Activated CD4-positive, alpha-beta T cell treated with anti-CD3 and anti-CD28 coated beads for 36 hours (primary cell): ENCODE measurements at regions not wholly inside any gene's neighbourhood (a gene's known extent, or its start where the extent isn't known, plus 50 kb on each side); places are given as distances from the start of the nearest gene placed in this dataset.
"Not testable (repeated sequence)": the region's sequence is repeated elsewhere in the genome, so short reads cannot be mapped to it uniquely, and the experiment has no call there.

Experiments
- ATAC-seq: fragments of 200-7000 bp; cut with Tn5 transposase; one replicate; pipeline ENCODE4 v1.10.0; 2021; ENCODE audit warnings: mild to moderate bottlenecking, moderate library complexity
- CTCF ChIA-PET: fragments of 350-600 bp; sonication (Branson Sonifier 250); formaldehyde crosslinking; loops from one replicate; lab custom pipeline; 2021; ENCODE audit warnings: antibody characterized with exemption; lab: Charles Lee
- POLR2A ChIA-PET: fragments of 350-600 bp; sonication (Branson Sonifier 250); formaldehyde crosslinking; loops from one replicate; lab custom pipeline; 2021; ENCODE audit warnings: antibody characterized with exemption, inconsistent platforms; lab: Charles Lee
- DNase-seq: peaks from one replicate; pipeline ENCODE4 v3.0.0-alpha.2; 2020
- H3K27ac Mint-ChIP-seq: one replicate; pipeline ENCODE4 v1.8.0; 2021; ENCODE audit warnings: mixed read lengths
- H3K27me3 Mint-ChIP-seq: one replicate; pipeline ENCODE4 v1.8.0; 2021; ENCODE audit warnings: mixed read lengths
- H3K36me3 Mint-ChIP-seq: one replicate; pipeline ENCODE4 v1.8.0; 2021; ENCODE audit warnings: low read depth, mixed read lengths
- H3K4me1 Mint-ChIP-seq: one replicate; pipeline ENCODE4 v1.8.0; 2021; ENCODE audit warnings: mixed read lengths
- H3K4me3 Mint-ChIP-seq: one replicate; pipeline ENCODE4 v1.8.0; 2021; ENCODE audit warnings: mild to moderate bottlenecking, moderate library complexity, mixed read lengths
- H3K9me3 Mint-ChIP-seq: one replicate; pipeline ENCODE4 v1.8.0; 2021; ENCODE audit warnings: low read depth, mixed read lengths
- intact Hi-C, 2 experiments: fragments of 100-400 bp; cut with DNase I in 1 of 2; cut with micrococcal nuclease in 1 of 2; formaldehyde crosslinking; loops; one replicate each; pipeline versions ENCODE4 v1.14.2 to v1.15.1; 2022 to 2024; cut with DNase I, micrococcal nuclease

DNA sequence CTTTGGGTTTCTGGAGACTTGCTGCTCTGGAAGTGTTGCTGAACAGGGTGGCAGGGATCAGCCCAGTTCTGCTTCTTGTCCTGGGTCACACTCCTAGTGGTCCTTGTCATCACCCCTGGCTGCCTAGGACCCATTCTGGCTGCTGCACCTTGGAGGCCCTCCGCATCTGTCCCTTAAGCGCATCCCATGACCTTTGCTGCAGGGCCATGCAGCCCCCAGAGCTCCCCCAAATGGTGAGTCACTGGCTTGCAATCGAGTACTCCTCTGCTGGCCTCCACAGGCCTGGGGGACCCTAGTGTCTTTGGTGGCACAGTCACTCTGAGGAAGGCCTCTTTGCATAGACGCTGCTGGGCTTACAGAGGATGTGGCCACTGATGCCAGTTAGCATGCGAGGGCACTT is 188.5 kb downstream of the ASB1 start:
- CTCF ChIA-PET = no interaction called here
- Mint-ChIP-seq H3K4me3 (no peak overlapping the region), H3K36me3 (no peaks in the 10 kb centered on the region), H3K27me3 (peaks cover 14% of the 10 kb centered on the region), H3K9me3 (peaks cover 5% of the 10 kb centered on the region), H3K4me1 (no peaks in the 10 kb centered on the region), H3K27ac (no peak overlapping the region)
- POLR2A ChIA-PET = no interaction called here
- intact Hi-C loops = loop anchor here in 1 of 2 experiments (10.0 kb wide), 1 partner anchor 240 kb away; no protein-coding TSS in a partner anchor
- no peak for ATAC-seq
- DNase-seq = no peak

DNA sequence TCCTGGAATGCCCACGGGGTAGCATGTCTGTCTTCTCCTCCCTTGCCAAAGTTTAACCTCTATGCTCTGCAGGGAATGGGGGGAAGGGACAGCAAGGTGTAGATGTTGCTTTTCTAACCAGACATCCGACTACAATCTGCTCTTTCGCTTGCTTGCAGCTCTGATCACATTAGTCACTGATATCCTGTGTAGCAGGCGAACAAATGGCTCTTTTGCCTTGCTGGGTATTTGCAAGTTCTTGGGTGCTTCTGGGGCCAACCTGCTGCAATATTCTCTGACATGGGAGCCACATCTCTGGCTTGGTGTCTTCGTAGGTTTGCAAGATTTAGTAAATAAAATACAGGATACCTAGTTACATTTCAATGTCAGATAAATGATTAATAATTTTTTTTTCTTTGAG is 190.0 kb downstream of the ASB1 start:
- CTCF ChIA-PET = interaction anchor here (0.7 kb wide), 1 partner anchor 116 kb away, joined by 3 read pairs; no protein-coding TSS in a partner anchor
- Mint-ChIP-seq H3K27ac (no peak overlapping the region), H3K36me3 (no peaks in the 10 kb centered on the region), H3K27me3 (peaks cover 21% of the 10 kb centered on the region), H3K4me1 (no peaks in the 10 kb centered on the region), H3K9me3 (no peaks in the 10 kb centered on the region), H3K4me3 (no peak overlapping the region)
- POLR2A ChIA-PET = no interaction called here
- ATAC-seq (no peak), DNase-seq (no peak)
- intact Hi-C loops = loop anchor here in 1 of 2 experiments (10.0 kb wide), 1 partner anchor 242 kb away; no protein-coding TSS in a partner anchor

DNA sequence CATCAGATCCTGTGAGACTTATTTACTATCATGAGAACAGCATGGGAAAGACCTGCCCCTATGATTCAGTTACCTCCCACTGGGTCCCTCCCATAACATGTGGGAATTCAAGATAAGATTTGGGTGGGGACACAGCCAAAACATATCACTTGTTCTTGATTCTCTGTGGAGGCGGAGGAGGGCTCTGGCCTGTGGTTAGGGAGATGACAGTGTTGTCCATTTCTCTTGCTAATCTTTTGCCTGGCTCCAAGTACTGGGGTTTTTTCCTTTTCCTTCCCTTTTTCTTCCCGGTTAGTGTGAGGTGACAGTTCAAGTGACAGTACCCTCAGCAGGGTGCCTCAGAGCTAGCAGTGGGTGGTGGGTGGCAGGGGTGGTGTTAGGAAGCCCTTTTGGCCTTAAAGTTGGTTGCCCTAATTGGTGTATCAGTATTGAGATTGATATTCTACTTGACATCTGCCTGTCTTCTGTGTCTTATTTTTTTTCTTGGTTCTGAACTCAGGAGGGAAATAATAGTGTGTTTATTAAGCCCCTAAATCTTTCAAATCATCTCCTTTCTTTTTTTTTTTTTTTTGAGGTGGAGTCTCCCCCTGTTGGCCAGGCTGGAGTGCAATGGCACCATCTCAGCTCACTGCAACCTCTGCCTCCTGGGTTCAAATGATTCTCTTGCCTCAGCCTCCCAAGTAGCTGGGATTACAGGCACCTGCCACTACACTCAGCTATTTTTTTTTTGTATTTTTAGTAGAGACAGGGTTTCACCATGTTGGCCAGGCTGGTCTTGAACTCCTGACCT is 192.0 kb downstream of the ASB1 start:
- CTCF ChIA-PET = interaction anchor here (0.7 to 0.9 kb wide), 2 partner anchors 52 to 248 kb away, joined by 3 to 4 read pairs; no protein-coding TSS in a partner anchor
- DNase-seq, H3K9me3 Mint-ChIP-seq, H3K36me3 Mint-ChIP-seq, H3K27ac Mint-ChIP-seq, H3K4me1 Mint-ChIP-seq, H3K4me3 Mint-ChIP-seq, POLR2A ChIA-PET, ATAC-seq: not testable (repeated sequence)
- intact Hi-C loops = loop anchor here in 1 of 2 experiments (10.0 kb wide), 1 partner anchor 244 kb away; no protein-coding TSS in a partner anchor
- H3K27me3 Mint-ChIP-seq = peaks cover 27% of the 10 kb centered on the region

DNA sequence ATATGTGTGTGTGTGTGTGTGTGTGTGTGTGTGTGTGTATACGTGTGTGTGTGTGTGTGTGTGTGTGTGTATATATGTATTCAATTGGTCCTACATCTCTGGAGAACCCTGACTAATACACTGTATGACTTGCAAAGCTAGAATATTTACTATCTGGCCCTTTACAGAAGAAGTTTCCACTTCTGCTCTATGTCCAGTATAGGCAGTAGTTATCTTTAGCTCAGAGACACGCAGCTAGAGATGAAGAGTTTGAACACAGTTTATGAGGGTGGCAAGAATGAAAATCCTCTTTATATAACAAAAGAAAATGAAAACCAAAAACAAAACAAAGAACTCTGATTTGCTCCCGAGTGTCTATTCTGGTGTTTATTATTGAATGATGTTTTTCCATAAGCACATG is 201.2 kb downstream of the ASB1 start:
- intact Hi-C loops = no loop called here
- H3K27me3 Mint-ChIP-seq = peaks cover 7% of the 10 kb centered on the region
- ATAC-seq (no peak), DNase-seq (no peak)
- no peak overlapping the region for H3K4me3 Mint-ChIP-seq
- H3K9me3 Mint-ChIP-seq = peaks cover 3% of the 10 kb centered on the region
- no peaks in the 10 kb centered on the region for H3K4me1 Mint-ChIP-seq
- POLR2A ChIA-PET = no interaction called here
- H3K27ac Mint-ChIP-seq = no peak overlapping the region
- CTCF ChIA-PET = no interaction called here
- H3K36me3 Mint-ChIP-seq = no peaks in the 10 kb centered on the region

DNA sequence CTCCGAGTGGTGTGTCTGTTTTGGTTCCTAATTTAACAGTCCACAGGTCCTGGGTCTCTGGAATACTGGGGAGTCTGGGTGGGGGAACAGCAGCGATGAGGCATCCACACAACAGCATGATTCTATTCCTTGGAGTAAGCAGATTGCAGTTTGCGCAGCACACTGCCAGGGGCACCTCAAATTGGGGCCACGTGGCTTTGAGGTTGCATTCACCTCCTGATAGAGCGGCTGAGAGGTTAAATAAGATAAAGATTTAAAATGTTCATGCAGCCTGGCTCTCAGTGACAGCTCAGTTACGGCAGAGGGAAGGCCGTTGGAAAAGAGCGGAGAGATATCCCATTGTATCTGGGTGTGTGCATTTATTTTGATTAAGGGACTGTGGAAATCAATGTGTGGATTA is 202.3 kb downstream of the ASB1 start:
- Mint-ChIP-seq H3K27ac (no peak overlapping the region), H3K4me3 (no peak overlapping the region), H3K36me3 (no peaks in the 10 kb centered on the region), H3K4me1 (no peaks in the 10 kb centered on the region), H3K27me3 (peaks cover 7% of the 10 kb centered on the region), H3K9me3 (peaks cover 3% of the 10 kb centered on the region)
- POLR2A ChIA-PET = no interaction called here
- ATAC-seq (no peak), DNase-seq (no peak)
- CTCF ChIA-PET = no interaction called here
- intact Hi-C loops = no loop called here

DNA sequence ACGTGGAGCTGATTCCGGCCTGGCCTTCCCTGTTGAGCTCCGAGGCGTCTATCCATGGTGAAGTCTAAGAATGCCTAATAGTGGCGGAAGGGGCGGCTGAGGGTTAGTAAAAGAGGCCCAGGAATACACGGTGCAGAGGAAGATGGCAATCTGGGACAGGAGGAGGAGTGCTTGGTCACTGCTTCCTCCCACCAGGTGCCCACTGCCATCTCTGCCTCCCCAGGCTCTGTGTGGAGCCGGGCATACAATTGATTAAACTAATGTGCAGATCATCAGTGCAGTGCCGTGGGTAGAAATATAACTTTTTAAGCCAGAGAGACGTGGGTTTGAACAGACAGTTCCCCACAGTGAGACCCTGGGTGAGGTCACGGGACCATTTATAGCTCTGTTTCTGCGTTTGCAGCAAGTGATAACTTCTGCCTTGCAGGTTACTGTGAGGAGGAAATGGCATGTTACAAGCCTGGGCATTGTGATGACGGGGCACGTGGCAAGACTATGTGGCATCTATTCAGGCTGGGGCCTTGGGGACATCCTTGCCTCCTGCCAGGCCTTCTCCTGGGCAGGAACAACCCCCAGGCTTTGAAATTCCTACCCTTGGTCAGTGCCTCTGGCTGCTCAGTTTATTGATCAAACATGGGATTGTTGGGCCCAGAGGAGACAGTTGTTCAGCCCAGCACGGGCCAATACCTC is 204.9 kb downstream of the ASB1 start:
- intact Hi-C loops = no loop called here

DNA sequence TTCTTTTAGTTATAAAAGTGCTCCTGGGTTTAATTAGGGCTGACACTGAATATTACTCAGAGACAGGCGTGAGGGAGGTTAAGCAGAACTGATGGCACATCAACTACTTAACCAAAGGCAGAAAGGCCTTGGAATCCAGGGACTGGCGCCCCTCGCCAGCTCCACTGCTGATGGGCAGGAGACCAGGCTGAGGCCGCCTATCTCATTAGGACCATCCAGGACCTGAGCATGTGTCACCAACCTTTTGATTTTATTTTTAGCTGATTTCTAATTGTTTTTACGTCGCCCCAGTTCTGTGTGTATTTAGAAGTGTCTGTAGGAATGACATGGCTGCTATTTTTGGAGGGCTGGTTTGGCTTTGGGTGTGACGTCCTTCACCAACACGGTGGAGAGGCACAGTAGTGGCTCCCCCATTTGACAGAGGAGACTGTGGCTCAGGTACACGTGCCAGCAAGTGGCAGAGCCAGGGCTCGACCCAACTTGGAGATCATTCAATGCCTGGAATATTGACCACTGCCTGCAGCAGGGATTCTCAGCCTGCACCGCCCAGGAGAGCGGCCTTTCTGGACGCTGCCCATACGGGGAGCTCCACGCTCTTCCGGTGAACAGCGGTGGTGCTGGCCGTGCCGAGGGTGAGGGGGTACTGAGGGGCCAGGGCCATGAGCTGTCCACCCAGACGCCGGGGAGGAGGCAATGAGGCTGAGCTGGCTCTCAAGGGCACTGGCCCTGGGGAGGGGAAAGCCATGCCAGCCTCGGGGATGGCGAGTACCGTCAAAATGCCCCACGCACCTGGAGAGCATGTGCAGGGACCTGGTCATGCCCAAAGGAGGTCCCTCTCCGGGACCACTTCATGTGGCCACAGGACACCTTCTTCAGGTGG is 205.7 kb downstream of the ASB1 start:
- no peak overlapping the region for H3K27ac Mint-ChIP-seq
- no peaks in the 10 kb centered on the region for H3K4me1 Mint-ChIP-seq
- peaks cover 3% of the 10 kb centered on the region for H3K27me3 Mint-ChIP-seq
- no peaks in the 10 kb centered on the region for H3K36me3 Mint-ChIP-seq
- CTCF ChIA-PET = interaction anchor here (0.7 kb wide), 1 partner anchor 354 kb away, joined by 3 read pairs; no protein-coding TSS in a partner anchor
- POLR2A ChIA-PET = no interaction called here
- ATAC-seq (no peak), DNase-seq (no peak)
- H3K9me3 Mint-ChIP-seq = no peaks in the 10 kb centered on the region
- H3K4me3 Mint-ChIP-seq = no peak overlapping the region
- intact Hi-C loops = no loop called here

More for the DNA sequence above, 204.9 kb downstream of the ASB1 start:
- no peaks in the 10 kb centered on the region for H3K9me3 Mint-ChIP-seq
- DNase-seq = no peak
- H3K4me3 Mint-ChIP-seq = no peak overlapping the region
- H3K36me3 Mint-ChIP-seq = no peaks in the 10 kb centered on the region
- CTCF ChIA-PET = no interaction called here
- H3K27ac Mint-ChIP-seq = no peak overlapping the region
- H3K27me3 Mint-ChIP-seq = peaks cover 4% of the 10 kb centered on the region
- no peak for ATAC-seq
- POLR2A ChIA-PET = no interaction called here
- H3K4me1 Mint-ChIP-seq = no peaks in the 10 kb centered on the region

DNA sequence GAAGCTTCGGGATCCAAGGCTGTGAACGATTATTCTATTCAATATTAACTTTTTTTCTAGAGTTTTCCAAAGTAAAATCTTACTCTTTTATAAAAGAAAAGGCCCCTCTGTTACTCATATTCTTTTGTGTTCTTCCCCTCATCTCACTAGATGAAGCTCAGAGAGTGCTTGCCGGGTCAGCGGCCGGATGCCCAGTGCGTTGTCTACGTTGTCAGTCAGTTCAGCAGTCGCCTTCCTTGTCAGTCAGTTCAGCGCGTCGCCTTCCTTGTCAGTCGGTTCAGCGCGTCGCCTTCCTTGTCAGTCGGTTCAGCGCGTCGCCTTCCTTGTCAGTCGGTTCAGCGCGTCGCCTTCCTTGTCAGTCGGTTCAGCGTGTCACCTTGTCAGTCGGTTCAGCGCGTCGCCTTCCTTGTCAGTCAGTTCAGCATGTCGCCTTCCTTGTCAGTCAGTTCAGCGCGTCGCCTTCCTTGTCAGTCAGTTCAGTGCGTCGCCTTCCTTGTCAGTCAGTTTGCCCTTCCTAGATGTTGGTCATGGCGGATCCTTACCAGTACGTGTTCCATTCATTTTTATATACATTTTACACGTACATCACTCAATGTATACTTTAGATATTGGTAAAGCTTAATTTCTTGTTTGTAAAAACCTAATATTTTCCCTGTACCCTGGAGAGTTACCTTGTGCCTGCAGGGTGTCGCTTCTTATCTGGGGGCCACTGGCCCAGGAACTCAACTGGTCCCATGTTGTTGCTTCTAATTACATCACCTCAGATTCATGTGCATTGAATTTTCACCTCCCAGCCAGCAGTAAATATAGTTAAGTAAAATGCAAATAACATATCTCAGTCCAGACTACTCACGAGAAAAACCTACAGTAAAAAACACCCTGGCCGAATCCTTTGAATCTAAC is 206.9 kb downstream of the ASB1 start:
- DNase-seq (no peak), ATAC-seq (no peak)
- H3K36me3 Mint-ChIP-seq = no peaks in the 10 kb centered on the region
- H3K4me3 Mint-ChIP-seq = no peak overlapping the region
- H3K27ac Mint-ChIP-seq = no peak overlapping the region
- no peaks in the 10 kb centered on the region for H3K4me1 Mint-ChIP-seq
- intact Hi-C loops = no loop called here
- ChIA-PET CTCF (no interaction called here), POLR2A (no interaction called here)
- H3K27me3 Mint-ChIP-seq = no peaks in the 10 kb centered on the region
- no peaks in the 10 kb centered on the region for H3K9me3 Mint-ChIP-seq

DNA sequence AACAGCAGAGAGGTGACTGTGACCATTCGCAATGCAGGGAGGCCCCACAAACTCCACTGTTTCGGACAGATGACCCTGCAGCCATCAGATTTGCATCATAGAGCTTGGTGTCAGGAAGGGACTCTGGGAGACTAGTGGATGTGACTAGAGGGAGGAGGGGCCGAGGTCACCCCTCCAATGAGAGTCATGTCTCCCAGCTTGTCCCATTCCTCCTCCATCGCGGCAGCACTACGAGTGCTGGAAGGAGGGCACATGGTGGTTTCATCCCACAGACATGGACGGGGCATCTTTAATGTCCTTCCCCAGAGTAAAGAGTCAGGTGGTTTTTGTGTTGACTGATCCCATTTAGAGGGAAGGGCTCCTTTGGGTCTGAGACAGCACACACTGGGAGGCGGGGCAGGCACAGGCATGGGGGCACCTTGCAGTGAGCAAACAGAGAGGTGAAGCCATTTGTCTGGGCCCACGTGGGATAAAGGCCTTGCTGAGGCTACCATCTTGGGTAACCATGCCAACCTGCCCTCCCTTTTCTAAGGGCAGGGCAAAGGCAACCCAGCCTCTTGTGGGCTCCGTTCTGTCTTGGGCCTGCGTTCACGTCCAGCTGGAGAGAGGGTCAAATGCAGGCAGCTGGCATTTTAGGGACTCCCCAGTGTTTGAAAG is 208.1 kb downstream of the ASB1 start:
- no peaks in the 10 kb centered on the region for H3K36me3 Mint-ChIP-seq
- H3K4me3 Mint-ChIP-seq = no peak overlapping the region
- no peaks in the 10 kb centered on the region for H3K9me3 Mint-ChIP-seq
- ChIA-PET POLR2A (no interaction called here), CTCF (interaction anchor here (0.6 kb wide), 1 partner anchor 1887 kb away, joined by 3 read pairs; no protein-coding TSS in a partner anchor)
- ATAC-seq (no peak), DNase-seq (no peak)
- intact Hi-C loops = no loop called here
- H3K27me3 Mint-ChIP-seq = peaks cover 2% of the 10 kb centered on the region
- no peaks in the 10 kb centered on the region for H3K4me1 Mint-ChIP-seq
- H3K27ac Mint-ChIP-seq = no peak overlapping the region

DNA sequence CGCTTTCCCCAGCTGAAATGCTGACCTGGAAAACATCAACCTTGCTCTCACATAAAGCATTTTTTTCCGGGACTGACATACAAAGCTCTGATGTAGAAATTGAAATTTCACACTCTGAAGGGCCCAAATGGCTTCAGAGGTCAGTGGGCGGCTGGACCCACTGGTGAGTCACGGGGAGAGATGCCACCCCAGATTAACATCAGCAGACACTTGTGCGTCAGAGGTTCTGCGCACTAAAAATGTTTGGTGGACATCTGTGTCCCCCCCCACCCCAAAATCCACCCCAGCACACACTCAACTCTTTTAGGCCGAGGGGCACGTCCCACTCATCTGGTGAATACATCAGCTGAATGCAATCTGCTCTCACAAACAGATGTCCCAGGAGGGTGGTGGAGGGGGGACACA is 208.9 kb downstream of the ASB1 start:
- DNase-seq (no peak), ATAC-seq (no peak)
- Mint-ChIP-seq H3K4me1 (no peaks in the 10 kb centered on the region), H3K9me3 (no peaks in the 10 kb centered on the region), H3K27ac (no peak overlapping the region), H3K4me3 (no peak overlapping the region), H3K27me3 (peaks cover 2% of the 10 kb centered on the region), H3K36me3 (no peaks in the 10 kb centered on the region)
- CTCF ChIA-PET = no interaction called here
- intact Hi-C loops = no loop called here
- POLR2A ChIA-PET = no interaction called here
